HEK293 (cell line): ENCODE measurements at regions not wholly inside any gene's neighbourhood (a gene's known extent, or its start where the extent isn't known, plus 50 kb on each side); places are given as distances from the start of the nearest gene placed in this dataset.
"Not testable (repeated sequence)": the region's sequence is repeated elsewhere in the genome, so short reads cannot be mapped to it uniquely, and the experiment has no call there.

ENCODE experiments used
- CTCF ChIA-PET: fragments of 350-600 bp; formaldehyde crosslinking; extraction: SDS; loops from one replicate; lab custom pipeline; 2021; ENCODE audit warnings: antibody characterized with exemption; lab: Yijun Ruan, JAX
- POLR2A ChIA-PET: fragments of 300-600 bp; formaldehyde crosslinking; extraction: SDS; loops from one replicate; lab custom pipeline; 2020; ENCODE audit warnings: antibody characterized with exemption, inconsistent platforms; lab: Yijun Ruan, JAX
- H3K27ac ChIP-seq: fragments of 200-500 bp; sonication (Bioruptor generic); 2 replicates; pipeline ENCODE4 v1.5.1; 2014; ENCODE audit warnings: low read depth, low read length, control low read depth, inconsistent platforms; ENCODE audit errors: extremely low read depth
- H3K36me3 ChIP-seq, 2 experiments: fragments of 200-500 bp in 1 of 2; sonication (Bioruptor generic) in 1 of 2; 1 replicate in 1 of 2; 2 replicates in 1 of 2; pipeline ENCODE4 v1.5.1; 2014 to 2017; ENCODE audit warnings: inconsistent platforms in 2 of 2, low read length in 2 of 2; ENCODE audit not compliant: control insufficient read depth in 2 of 2, insufficient read depth in 1 of 2
- H3K4me1 ChIP-seq: fragments of 200-500 bp; sonication (Bioruptor generic); 2 replicates; pipeline ENCODE4 v1.5.1; 2014; ENCODE audit warnings: mild to moderate bottlenecking, low read length, inconsistent platforms; ENCODE audit not compliant: control insufficient read depth, insufficient read depth
- H3K4me3 ChIP-seq: 2 replicates; pipeline ENCODE4 v1.5.1; 2011; ENCODE audit warnings: low read depth, mild to moderate bottlenecking, control low read depth, low read length, moderate library complexity
- H3K9me3 ChIP-seq: fragments of 200-500 bp; sonication (Bioruptor generic); 2 replicates; pipeline ENCODE4 v1.5.1; 2014; ENCODE audit warnings: low read depth, low read length, inconsistent platforms; ENCODE audit not compliant: control insufficient read depth, insufficient read depth
- ATF2 ChIP-seq: fragments of 450-650 bp; formaldehyde crosslinking; IDR thresholded peaks from 2 replicates; pipeline ENCODE4 v1.5.1; 2016; ENCODE audit warnings: missing biosample characterization, missing genetic modification characterization, low read depth
- BCL11B ChIP-seq: fragments of 450-650 bp; formaldehyde crosslinking; IDR thresholded peaks from 2 replicates; pipeline ENCODE4 v1.5.1; 2016; ENCODE audit warnings: low read depth, missing biosample characterization, missing genetic modification characterization
- GFI1B ChIP-seq: fragments of 450-650 bp; formaldehyde crosslinking; IDR thresholded peaks from 2 replicates; pipeline ENCODE4 v1.5.1; 2016; ENCODE audit warnings: missing biosample characterization, missing genetic modification characterization
- KLF16 ChIP-seq: fragments of 450-650 bp; formaldehyde crosslinking; IDR thresholded peaks from 2 replicates; pipeline ENCODE4 v1.5.1; 2017; ENCODE audit warnings: missing biosample characterization, missing genetic modification characterization
- OSR2 ChIP-seq: fragments of 450-650 bp; formaldehyde crosslinking; IDR thresholded peaks from 2 replicates; pipeline ENCODE4 v1.5.1; 2016; ENCODE audit warnings: missing biosample characterization, missing genetic modification characterization
- PBX3 ChIP-seq: sonication (generic); formaldehyde crosslinking; IDR thresholded peaks from 2 replicates; pipeline ENCODE4 v1.8.1; 2022; ENCODE audit warnings: mild to moderate bottlenecking, moderate library complexity, missing genetic modification reagents
- ZNF16 ChIP-seq: fragments of 450-650 bp; formaldehyde crosslinking; IDR thresholded peaks from 2 replicates; pipeline ENCODE4 v1.5.1; 2016; ENCODE audit warnings: low read depth, missing biosample characterization, missing genetic modification characterization
- ZNF324 ChIP-seq: fragments of 450-650 bp; formaldehyde crosslinking; IDR thresholded peaks from 2 replicates; pipeline ENCODE4 v1.5.1; 2016; ENCODE audit warnings: missing biosample characterization, missing genetic modification characterization
- ZNF350 ChIP-seq: fragments of 450-650 bp; formaldehyde crosslinking; IDR thresholded peaks from 2 replicates; pipeline ENCODE4 v1.5.0; 2017; ENCODE audit warnings: missing biosample characterization, mild to moderate bottlenecking, missing genetic modification characterization
- ZNF354C ChIP-seq: fragments of 450-650 bp; formaldehyde crosslinking; IDR thresholded peaks from 2 replicates; pipeline ENCODE4 v1.5.1; 2016; ENCODE audit warnings: missing biosample characterization, missing genetic modification characterization, low read depth, borderline replicate concordance
- ZNF423 ChIP-seq: fragments of 450-650 bp; formaldehyde crosslinking; IDR thresholded peaks from 2 replicates; pipeline ENCODE4 v1.5.1; 2016; ENCODE audit warnings: missing biosample characterization, missing genetic modification characterization
- ZNF621 ChIP-seq: fragments of 450-650 bp; formaldehyde crosslinking; IDR thresholded peaks from 2 replicates; pipeline ENCODE4 v1.5.1; 2017; ENCODE audit warnings: missing biosample characterization, missing genetic modification characterization
- ZNF623 ChIP-seq: fragments of 450-650 bp; formaldehyde crosslinking; IDR thresholded peaks from 2 replicates; pipeline ENCODE4 v1.5.1; 2016; ENCODE audit warnings: missing biosample characterization, missing genetic modification characterization
- ZNF777 ChIP-seq: fragments of 450-650 bp; formaldehyde crosslinking; IDR thresholded peaks from 2 replicates; pipeline ENCODE4 v1.5.1; 2017; ENCODE audit warnings: missing biosample characterization, missing genetic modification characterization, borderline replicate concordance
- ZXDB ChIP-seq: fragments of 450-650 bp; formaldehyde crosslinking; IDR thresholded peaks from 2 replicates; pipeline ENCODE4 v1.5.1; 2016; ENCODE audit warnings: missing biosample characterization, missing genetic modification characterization
- TF ChIP-seq, protein P1 (sequence below): fragments of 450-650 bp; formaldehyde crosslinking; IDR thresholded peaks from 2 replicates; pipeline ENCODE4 v1.5.1; 2016; ENCODE audit warnings: missing biosample characterization, missing genetic modification characterization, borderline replicate concordance
- TF ChIP-seq, protein P2 (sequence below): fragments of 450-650 bp; formaldehyde crosslinking; IDR thresholded peaks from 2 replicates; pipeline ENCODE4 v1.5.1; 2016; ENCODE audit warnings: missing biosample characterization, missing genetic modification characterization

DNA sequence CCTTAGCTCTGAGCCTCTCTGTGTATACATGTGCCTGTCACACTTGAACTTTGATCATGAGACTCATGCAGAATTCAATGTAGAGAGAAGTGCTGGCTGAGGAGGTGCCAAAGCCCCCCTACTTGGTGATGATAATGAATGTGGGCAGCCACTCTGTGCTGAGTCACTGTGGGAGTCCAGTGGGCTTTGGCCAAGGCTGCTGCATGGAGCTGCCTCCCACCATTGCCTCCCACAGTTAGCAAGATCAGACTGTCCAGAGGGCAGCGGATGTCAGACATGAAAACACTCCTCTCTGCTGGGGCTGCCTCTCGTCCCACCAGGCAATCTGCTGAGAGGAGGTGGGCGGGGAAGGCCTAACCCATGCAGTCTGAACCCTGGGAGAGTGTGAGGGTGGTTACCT, 180.3 kb downstream of the SH2D4B start (continued):
- TF ChIP-seq ATF2 (tag by site-specific recombination) (no peak), ZNF350 (tag by site-specific recombination) (no peak), ZNF16 (no peak), ZNF777 (tag by site-specific recombination) (no peak), ZNF423 (tag by site-specific recombination) (no peak)
- TF ChIP-seq, all 188 proteins: peak for 4

DNA sequence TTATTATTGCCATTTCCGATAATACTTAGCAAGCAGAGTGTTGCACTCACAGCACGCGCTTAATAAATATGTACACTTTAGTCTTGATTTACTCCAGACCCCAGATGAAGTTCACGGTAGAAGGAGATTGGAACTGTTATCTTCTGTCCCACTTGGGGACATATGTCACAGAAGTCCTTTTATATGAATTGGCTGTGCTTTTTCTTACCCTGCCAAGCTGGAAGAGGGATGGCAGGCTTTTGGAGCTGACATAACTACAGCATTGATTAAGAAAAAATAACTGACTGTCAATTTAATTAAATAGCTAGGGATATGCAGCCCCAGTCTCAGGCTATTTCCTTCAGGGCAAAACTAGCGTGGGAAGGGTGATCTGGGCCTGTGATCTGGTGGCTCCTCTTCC, 182.2 kb downstream of the SH2D4B start:
- no peaks in the 10 kb centered on the region for H3K9me3 ChIP-seq
- H3K4me3 ChIP-seq = no peak overlapping the region
- no peaks in the 10 kb centered on the region for H3K36me3 ChIP-seq
- ChIA-PET POLR2A (no interaction called here), CTCF (no interaction called here)
- TF ChIP-seq ZNF621 (no peak), ZNF324 (tag by site-specific recombination) (no peak), ZNF623 (tag by site-specific recombination) (no peak), BCL11B (tag by site-specific recombination) (no peak), ZNF354C (no peak), GFI1B (tag by site-specific recombination) (no peak), OSR2 (tag by site-specific recombination) (no peak), ZXDB (tag by site-specific recombination) (no peak), KLF16 (tag by site-specific recombination) (no peak)
- TF ChIP-seq, protein P1, sequence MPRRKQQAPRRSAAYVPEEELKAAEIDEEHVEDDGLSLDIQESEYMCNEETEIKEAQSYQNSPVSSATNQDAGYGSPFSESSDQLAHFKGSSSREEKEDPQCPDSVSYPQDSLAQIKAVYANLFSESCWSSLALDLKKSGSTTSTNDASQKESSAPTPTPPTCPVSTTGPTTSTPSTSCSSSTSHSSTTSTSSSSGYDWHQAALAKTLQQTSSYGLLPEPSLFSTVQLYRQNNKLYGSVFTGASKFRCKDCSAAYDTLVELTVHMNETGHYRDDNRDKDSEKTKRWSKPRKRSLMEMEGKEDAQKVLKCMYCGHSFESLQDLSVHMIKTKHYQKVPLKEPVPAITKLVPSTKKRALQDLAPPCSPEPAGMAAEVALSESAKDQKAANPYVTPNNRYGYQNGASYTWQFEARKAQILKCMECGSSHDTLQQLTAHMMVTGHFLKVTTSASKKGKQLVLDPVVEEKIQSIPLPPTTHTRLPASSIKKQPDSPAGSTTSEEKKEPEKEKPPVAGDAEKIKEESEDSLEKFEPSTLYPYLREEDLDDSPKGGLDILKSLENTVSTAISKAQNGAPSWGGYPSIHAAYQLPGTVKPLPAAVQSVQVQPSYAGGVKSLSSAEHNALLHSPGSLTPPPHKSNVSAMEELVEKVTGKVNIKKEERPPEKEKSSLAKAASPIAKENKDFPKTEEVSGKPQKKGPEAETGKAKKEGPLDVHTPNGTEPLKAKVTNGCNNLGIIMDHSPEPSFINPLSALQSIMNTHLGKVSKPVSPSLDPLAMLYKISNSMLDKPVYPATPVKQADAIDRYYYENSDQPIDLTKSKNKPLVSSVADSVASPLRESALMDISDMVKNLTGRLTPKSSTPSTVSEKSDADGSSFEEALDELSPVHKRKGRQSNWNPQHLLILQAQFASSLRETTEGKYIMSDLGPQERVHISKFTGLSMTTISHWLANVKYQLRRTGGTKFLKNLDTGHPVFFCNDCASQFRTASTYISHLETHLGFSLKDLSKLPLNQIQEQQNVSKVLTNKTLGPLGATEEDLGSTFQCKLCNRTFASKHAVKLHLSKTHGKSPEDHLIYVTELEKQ = no peak
- TF ChIP-seq, protein P2, sequence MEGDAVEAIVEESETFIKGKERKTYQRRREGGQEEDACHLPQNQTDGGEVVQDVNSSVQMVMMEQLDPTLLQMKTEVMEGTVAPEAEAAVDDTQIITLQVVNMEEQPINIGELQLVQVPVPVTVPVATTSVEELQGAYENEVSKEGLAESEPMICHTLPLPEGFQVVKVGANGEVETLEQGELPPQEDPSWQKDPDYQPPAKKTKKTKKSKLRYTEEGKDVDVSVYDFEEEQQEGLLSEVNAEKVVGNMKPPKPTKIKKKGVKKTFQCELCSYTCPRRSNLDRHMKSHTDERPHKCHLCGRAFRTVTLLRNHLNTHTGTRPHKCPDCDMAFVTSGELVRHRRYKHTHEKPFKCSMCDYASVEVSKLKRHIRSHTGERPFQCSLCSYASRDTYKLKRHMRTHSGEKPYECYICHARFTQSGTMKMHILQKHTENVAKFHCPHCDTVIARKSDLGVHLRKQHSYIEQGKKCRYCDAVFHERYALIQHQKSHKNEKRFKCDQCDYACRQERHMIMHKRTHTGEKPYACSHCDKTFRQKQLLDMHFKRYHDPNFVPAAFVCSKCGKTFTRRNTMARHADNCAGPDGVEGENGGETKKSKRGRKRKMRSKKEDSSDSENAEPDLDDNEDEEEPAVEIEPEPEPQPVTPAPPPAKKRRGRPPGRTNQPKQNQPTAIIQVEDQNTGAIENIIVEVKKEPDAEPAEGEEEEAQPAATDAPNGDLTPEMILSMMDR (tag by site-specific recombination) = no peak
- H3K4me1 ChIP-seq = no peaks in the 10 kb centered on the region
- no peak overlapping the region for H3K27ac ChIP-seq

- CTCF ChIA-PET = no interaction called here
- Histone ChIP-seq H3K36me3 (no peaks in the 10 kb centered on the region), H3K4me3 (no peak overlapping the region), H3K4me1 (no peaks in the 10 kb centered on the region), H3K27ac (no peak overlapping the region), H3K9me3 (no peaks in the 10 kb centered on the region)
- POLR2A ChIA-PET = no interaction called here
- TF ChIP-seq PBX3 (CRISPR knock-in tag) = no peak
- TF ChIP-seq, all 188 proteins: peak for 0
These were observed 182.8 kb downstream of the SH2D4B start for GRCh38 chr10:80720549-80720948.

DNA sequence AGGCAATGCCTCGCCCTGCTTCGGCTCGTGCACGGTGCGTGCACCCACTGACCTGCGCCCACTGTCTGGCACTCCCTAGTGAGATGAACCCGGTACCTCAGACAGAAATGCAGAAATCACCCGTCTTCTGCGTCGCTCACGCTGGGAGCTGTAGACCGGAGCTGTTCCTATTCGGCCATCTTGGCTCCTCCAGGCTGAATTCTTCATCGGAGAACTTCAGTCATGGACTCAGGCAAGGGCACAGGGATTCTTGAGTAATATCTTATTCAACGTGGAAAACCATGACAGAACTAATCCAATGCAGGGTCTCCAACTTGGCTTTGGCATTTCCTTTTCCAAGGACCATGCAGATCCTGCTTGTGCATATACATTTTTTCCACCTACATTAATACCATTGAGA, 190.7 kb downstream of the SH2D4B start:
- CTCF ChIA-PET, POLR2A ChIA-PET, H3K4me1 ChIP-seq, H3K9me3 ChIP-seq, H3K36me3 ChIP-seq, H3K4me3 ChIP-seq, H3K27ac ChIP-seq: not testable (repeated sequence)
